Renal pelvis (tissue), 1 donor: ENCODE measurements at regions not wholly inside any gene's neighbourhood (a gene's known extent, or its start where the extent isn't known, plus 50 kb on each side); places are given as distances from the start of the nearest gene placed in this dataset.

Experiments
- DNase-seq: peaks from one replicate; pipeline ENCODE4 v3.0.0-alpha.2; 2013

GRCh38 chr4:29521281-29521680, 1198.9 kb upstream of the PCDH7 start:
- DNase-seq: no peak

GRCh38 chr4:29536745-29537144, 1183.4 kb upstream of the PCDH7 start:
- no peak for DNase-seq

- no peak for DNase-seq
Measured at GRCh38 chr4:29538889-29539646, 1181.1 kb upstream of the PCDH7 start.

- DNase-seq: no peak
Measured at GRCh38 chr4:29540439-29541102, 1179.6 kb upstream of the PCDH7 start.

- no peak for DNase-seq
Measured at GRCh38 chr4:29541757-29542156, 1178.4 kb upstream of the PCDH7 start.

GRCh38 chr4:29549342-29549741, 1170.8 kb upstream of the PCDH7 start:
- no peak for DNase-seq

- DNase-seq: peak; percentile 39
Measured at GRCh38 chr4:29551821-29552220, 1168.3 kb upstream of the PCDH7 start.

GRCh38 chr4:29553846-29554245, 1166.3 kb upstream of the PCDH7 start:
- DNase-seq: no peak

- no peak for DNase-seq
Measured at GRCh38 chr4:29558789-29559188, 1161.4 kb upstream of the PCDH7 start.

- DNase-seq: no peak
Measured at GRCh38 chr4:29559286-29559685, 1160.9 kb upstream of the PCDH7 start.

- DNase-seq: no peak
Measured at GRCh38 chr4:29560452-29560851, 1159.7 kb upstream of the PCDH7 start.

GRCh38 chr4:29565256-29565655, 1154.9 kb upstream of the PCDH7 start:
- no peak for DNase-seq

GRCh38 chr4:29566371-29566770, 1153.8 kb upstream of the PCDH7 start:
- no peak for DNase-seq

- no peak for DNase-seq
Measured at GRCh38 chr4:29571322-29571721, 1148.8 kb upstream of the PCDH7 start.

- DNase-seq: no peak
Measured at GRCh38 chr4:29578329-29578728, 1141.8 kb upstream of the PCDH7 start.

- DNase-seq: no peak
Measured at GRCh38 chr4:29581457-29581856, 1138.7 kb upstream of the PCDH7 start.

GRCh38 chr4:29588617-29589016, 1131.6 kb upstream of the PCDH7 start:
- no peak for DNase-seq

- DNase-seq: no peak
Measured at GRCh38 chr4:29596228-29596627, 1123.9 kb upstream of the PCDH7 start.

- no peak for DNase-seq
Measured at GRCh38 chr4:29619168-29619567, 1101.0 kb upstream of the PCDH7 start.

- no peak for DNase-seq
Measured at GRCh38 chr4:29632199-29632598, 1088.0 kb upstream of the PCDH7 start.

GRCh38 chr4:29636961-29637360, 1083.2 kb upstream of the PCDH7 start:
- DNase-seq: no peak

- DNase-seq: no peak
Measured at GRCh38 chr4:29653221-29653620, 1066.9 kb upstream of the PCDH7 start.

- DNase-seq: no peak
Measured at GRCh38 chr4:29680644-29681043, 1039.5 kb upstream of the PCDH7 start.

GRCh38 chr4:29704059-29704458, 1016.1 kb upstream of the PCDH7 start:
- no peak for DNase-seq
